Activated CD4-positive, alpha-beta T cell treated with anti-CD3 and anti-CD28 coated beads, Interleukin-2, amount 50 U/mL, for 24 hours (primary cell): ENCODE measurements at regions not wholly inside any gene's neighbourhood (a gene's known extent, or its start where the extent isn't known, plus 50 kb on each side); places are given as distances from the start of the nearest gene placed in this dataset.

ENCODE experiments used
- DNase-seq, 2 donors: peaks; one replicate each; pipeline ENCODE4 v3.0.0-alpha.2; 2020; ENCODE audit warnings: low read depth in 1 of 2, low spot score in 1 of 2

GRCh38 chr2:64825831-64826491 is 163.2 kb upstream of the SLC1A4 start:
- DNase-seq, result no peak

GRCh38 chr2:64826703-64827102 is 162.5 kb upstream of the SLC1A4 start:
- DNase-seq, result no peak

- DNase-seq, result no peak
Measured at GRCh38 chr2:64828261-64828660, 160.9 kb upstream of the SLC1A4 start.

GRCh38 chr2:64829525-64829924 is 159.7 kb upstream of the SLC1A4 start:
- no peak for DNase-seq

GRCh38 chr2:64831134-64831976 is 157.8 kb upstream of the SLC1A4 start:
- peak; percentile 65 to 83 for DNase-seq

- no peak for DNase-seq
Measured at GRCh38 chr2:64831977-64832328, 157.2 kb upstream of the SLC1A4 start.

GRCh38 chr2:64832936-64833335 is 156.3 kb upstream of the SLC1A4 start:
- DNase-seq, result no peak

- DNase-seq, result no peak
Measured at GRCh38 chr2:64836566-64836965, 152.6 kb upstream of the SLC1A4 start.

GRCh38 chr2:64837116-64837731 is 152.0 kb upstream of the SLC1A4 start:
- no peak for DNase-seq

- DNase-seq, result no peak
Measured at GRCh38 chr2:64837925-64838641, 151.1 kb upstream of the SLC1A4 start.

- DNase-seq, result no peak
Measured at GRCh38 chr2:64838817-64839216, 150.4 kb upstream of the SLC1A4 start.

- DNase-seq, result no peak
Measured at GRCh38 chr2:64839844-64840243, 149.4 kb upstream of the SLC1A4 start.

GRCh38 chr2:64840426-64840881 is 148.7 kb upstream of the SLC1A4 start:
- no peak for DNase-seq

- no peak for DNase-seq
Measured at GRCh38 chr2:64841461-64841860, 147.7 kb upstream of the SLC1A4 start.

GRCh38 chr2:64842030-64842429 is 147.2 kb upstream of the SLC1A4 start:
- DNase-seq, result no peak

GRCh38 chr2:64844087-64844486 is 145.1 kb upstream of the SLC1A4 start:
- DNase-seq, result no peak

GRCh38 chr2:64845273-64845905 is 143.8 kb upstream of the SLC1A4 start:
- DNase-seq, result no peak

GRCh38 chr2:64846177-64846576 is 143.0 kb upstream of the SLC1A4 start:
- DNase-seq, result no peak

GRCh38 chr2:64847930-64848329 is 141.3 kb upstream of the SLC1A4 start:
- DNase-seq, result no peak

GRCh38 chr2:64848363-64848762 is 140.8 kb upstream of the SLC1A4 start:
- no peak for DNase-seq

GRCh38 chr2:64848945-64849344 is 140.3 kb upstream of the SLC1A4 start:
- no peak for DNase-seq
